Astrocyte (in vitro differentiated cells and primary cell): ENCODE measurements at regions not wholly inside any gene's neighbourhood (a gene's known extent, or its start where the extent isn't known, plus 50 kb on each side); places are given as distances from the start of the nearest gene placed in this dataset.

Experiments used
- EZH2 ChIP-seq: IDR thresholded peaks from 2 replicates; pipeline ENCODE4 v1.6.1; 2012; ENCODE audit warnings: mild to moderate bottlenecking, low read length, inconsistent platforms; ENCODE audit not compliant: insufficient read depth
- TF ChIP-seq, protein P1 (sequence below): IDR thresholded peaks from 2 replicates; pipeline ENCODE4 v1.5.1; 2011; ENCODE audit warnings: low read depth, mild to moderate bottlenecking, inconsistent platforms, low read length, moderate library complexity; ENCODE audit not compliant: insufficient read depth

DNA sequence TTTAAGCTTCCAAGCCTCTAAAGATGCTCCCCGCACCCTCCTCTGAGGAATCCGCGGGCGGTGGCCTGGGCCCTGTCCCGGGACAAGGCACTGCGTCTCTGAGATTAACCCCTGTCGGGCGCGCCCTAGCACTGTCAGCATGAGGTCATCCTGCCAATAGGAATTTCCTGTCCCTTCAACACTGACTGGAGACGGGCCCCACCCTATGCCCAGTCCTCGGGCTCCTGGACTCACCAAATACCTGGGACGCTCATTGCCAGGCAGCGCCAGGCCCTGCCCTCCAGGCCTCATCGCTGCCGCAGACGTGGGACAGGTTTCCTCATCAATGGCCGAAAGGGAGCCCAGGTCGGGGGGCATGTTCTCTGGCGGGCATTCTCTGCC lies 67.6 kb upstream of the SH3GL3 start:
- TF ChIP-seq, protein P1, sequence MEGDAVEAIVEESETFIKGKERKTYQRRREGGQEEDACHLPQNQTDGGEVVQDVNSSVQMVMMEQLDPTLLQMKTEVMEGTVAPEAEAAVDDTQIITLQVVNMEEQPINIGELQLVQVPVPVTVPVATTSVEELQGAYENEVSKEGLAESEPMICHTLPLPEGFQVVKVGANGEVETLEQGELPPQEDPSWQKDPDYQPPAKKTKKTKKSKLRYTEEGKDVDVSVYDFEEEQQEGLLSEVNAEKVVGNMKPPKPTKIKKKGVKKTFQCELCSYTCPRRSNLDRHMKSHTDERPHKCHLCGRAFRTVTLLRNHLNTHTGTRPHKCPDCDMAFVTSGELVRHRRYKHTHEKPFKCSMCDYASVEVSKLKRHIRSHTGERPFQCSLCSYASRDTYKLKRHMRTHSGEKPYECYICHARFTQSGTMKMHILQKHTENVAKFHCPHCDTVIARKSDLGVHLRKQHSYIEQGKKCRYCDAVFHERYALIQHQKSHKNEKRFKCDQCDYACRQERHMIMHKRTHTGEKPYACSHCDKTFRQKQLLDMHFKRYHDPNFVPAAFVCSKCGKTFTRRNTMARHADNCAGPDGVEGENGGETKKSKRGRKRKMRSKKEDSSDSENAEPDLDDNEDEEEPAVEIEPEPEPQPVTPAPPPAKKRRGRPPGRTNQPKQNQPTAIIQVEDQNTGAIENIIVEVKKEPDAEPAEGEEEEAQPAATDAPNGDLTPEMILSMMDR = no peak
- no peak for TF ChIP-seq EZH2
